ENCODE measurements at regions not wholly inside any gene's neighbourhood (a gene's known extent, or its start where the extent isn't known, plus 50 kb on each side); places are given as distances from the start of the nearest gene placed in this dataset.

DNA sequence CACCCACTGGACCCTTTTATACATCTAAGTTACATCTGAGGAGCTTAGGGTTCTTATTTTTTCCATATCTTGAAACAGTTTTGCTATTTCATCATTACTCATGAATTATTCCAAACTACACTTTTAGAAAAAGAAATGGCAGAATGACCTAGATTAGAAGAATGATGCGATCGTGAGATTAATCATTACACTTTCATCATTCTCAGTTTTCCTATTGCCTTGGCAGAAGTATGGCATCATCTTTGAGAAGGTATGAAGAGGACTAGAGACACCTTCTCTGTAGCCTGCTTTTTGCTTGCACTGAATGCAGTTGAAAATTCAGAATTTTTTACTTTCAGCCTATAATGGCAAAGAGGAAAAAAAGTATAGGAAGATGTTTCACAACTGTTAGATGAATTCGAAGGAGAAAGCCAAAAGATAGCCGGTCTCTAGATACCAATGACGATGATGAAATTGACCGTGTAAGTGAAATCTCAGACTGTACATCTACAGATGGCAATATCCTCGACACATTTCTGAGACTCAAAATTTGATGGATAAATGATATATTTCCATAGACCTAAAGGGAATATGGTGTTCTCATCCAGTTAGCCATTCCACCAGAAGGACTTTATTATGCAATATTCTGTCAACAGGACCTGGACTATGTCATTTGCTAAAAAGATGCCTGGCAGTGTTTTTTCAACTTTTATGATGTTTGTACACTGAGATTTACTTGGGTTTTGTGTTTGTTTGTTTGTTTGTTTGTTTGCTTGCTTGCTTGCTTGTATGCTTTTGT lies 191.8 kb downstream of the TOMM20 start:
- DNase-seq (ENCODE audit: low read depth in 3 of 3) = no peak

DNA sequence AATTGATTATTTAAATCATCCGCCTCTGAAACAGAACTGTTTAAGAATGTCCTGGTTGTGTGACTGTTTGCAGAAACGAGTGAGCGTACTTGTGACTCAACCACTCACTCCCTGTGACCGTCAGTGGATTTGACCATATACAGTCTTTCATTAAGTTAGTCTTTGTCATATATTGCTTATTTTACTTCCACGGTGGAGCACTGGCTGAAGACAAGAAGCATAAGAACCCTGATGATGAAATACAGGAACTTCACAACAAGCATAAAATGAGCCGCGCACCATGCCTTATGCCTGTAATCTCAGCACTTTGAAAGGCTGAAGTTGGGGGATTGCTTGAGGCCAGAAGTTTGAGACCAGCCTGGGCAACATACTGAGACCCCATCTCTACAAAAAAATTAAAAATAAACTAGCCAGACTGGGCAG lies 194.0 kb downstream of the TOMM20 start:
- DNase-seq (ENCODE audit: low read depth in 3 of 3) = no peak

- DNase-seq (ENCODE audit: low read depth in 3 of 3) = no peak
Measured at GRCh38 chr1:234933475-234933874, 195.2 kb downstream of the TOMM20 start.

DNA sequence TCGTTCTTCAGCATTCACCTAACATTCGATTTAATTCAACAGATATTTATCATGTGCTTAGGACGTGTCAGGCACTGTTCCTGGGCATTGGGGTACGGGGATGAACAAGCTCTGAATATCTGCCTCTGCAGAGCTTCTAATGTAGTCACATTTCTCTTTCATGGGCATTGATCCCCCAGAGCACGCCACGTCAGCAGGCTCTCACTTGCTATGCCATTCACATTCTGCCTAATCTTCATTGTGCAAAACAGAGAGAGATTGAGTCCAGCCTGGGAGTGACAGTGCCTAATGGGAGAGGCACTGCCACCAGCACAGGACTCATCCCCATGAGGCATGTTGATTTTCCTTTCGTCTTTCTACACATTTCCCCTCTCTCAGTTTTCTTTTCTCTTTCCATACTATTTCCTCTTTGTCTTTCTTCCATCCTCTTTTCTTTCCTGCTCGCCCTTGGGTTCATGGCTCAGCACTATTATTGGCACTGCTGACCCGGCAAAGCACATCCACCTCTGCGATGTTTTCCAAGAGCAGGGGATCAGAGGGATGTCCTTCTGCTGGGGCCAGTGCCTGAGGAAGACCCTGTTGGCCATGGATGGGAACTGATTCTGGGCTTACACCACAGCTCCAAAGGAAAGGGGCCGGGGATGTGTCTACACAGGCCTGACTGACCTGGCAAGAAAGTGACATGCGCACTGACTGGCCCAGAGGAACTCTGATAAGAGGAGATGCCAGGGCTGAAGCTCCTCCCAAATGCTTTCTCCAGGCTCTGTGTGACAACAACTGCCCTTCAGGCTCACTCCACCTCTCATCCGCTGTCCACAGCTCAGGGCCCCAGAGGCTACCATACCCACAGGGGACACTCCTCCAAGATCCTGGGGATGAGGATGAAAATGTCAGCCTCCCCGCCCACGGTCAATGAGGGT lies 195.9 kb downstream of the TOMM20 start:
- no peak for DNase-seq (ENCODE audit: low read depth in 3 of 3)

- no peak for DNase-seq (ENCODE audit: low read depth in 3 of 3)
Measured at GRCh38 chr1:234932106-234932505, 196.5 kb downstream of the TOMM20 start.

DNA sequence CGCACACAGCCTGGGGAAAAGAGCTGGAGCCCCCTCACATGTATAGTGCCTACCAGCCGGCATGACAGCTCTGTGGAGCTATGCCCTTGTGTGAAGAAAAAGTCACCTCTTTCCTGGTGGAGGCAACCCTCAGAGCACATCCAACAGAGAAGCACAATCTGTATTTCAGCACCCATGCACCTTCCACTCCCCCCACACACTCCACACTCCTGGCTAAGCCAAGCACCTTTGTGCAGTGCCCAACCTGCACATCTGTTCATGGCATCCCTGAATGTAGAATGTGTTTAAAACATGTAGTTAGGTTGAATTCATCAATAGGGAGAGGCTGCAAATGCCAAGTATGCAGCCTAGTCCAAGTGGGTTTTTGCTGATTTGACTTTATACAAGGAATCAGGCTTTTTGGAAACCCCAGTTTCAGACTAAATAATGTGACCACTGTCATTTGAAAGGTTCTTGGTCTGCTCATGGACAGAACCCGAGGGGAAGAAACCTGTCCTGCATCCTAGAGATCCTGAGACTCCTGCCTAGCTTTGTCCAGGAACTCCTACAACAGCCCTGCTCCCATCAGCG lies 197.1 kb downstream of the TOMM20 start:
- DNase-seq (ENCODE audit: low read depth in 3 of 3) = no peak

- DNase-seq (ENCODE audit: low read depth in 3 of 3) = no peak
Measured at GRCh38 chr1:234929369-234929768, 199.3 kb downstream of the TOMM20 start.

- no peak for DNase-seq (ENCODE audit: low read depth in 3 of 3)
Measured at GRCh38 chr1:234928642-234929041, 200.0 kb downstream of the TOMM20 start.

GRCh38 chr1:234927971-234928640 lies 200.5 kb downstream of the TOMM20 start:
- no peak for DNase-seq (ENCODE audit: low read depth in 3 of 3)

DNA sequence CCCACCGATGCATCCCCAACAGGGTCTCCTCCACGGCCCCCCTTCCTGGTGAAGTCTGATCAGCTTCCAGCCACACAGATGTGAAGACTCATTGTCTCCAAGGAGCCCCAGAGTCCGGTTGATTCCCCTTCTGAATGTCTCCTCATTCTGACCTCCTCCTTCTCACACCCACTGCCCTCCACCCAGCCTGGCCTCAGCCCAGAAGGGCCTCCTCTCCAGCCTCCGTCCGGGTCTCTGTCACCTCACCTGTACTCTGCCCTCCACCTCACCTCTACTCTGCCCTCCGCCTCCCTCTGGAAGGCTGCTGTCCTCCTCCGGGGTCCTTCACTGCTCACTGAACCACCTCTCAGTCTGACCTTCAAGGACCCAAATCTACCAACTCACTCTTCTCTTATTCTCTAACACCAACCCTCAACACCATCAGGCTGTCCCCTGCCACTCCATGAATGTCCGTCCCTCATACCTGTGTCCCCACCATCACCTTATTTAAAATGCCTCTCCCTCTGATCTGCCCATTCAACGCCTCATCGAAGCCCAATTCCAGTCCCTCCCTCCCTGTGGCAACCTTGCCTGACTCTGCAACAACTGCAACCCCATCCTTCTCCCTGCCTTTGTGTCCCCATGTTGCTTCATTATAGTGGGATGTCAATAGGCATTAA lies 201.2 kb downstream of the TOMM20 start:
- DNase-seq (ENCODE audit: low read depth in 3 of 3) = no peak

DNA sequence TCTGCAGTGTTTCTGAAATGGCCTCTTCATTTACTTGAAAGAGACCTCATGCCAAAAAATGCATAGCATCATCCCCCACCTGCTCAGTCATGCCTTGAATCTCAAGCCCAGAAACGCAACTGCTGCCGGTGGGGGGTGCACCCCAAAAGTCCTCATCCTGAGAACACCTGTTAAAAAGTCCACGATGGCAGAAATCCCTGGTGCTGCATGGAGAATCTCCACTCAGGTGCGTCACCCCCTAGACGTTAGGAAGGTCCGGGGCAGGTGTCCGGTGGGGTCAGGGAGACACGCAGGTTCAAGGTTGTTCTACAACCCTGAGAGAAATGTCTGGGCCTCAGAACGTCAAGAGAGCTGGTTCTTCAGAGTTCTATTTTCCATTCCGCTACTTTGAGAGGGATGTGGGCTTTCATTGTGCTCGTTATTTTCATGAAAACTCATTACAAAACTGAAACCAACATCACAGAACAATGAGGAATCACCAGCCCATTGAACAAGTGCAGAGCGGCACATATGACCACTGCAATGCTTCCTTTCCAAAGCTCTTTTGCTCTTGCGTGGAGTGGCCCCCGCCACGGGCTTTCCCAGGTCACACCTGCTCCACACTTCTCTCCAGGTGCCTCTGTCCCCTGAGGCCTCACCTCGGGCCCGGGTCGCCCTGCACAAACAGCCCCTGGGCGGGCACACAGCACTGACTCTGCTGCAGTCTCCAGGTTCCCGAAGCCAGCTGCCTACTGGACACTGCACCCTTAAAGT lies 201.9 kb downstream of the TOMM20 start:
- peak; percentile 22 to 46 (median 34) for DNase-seq (ENCODE audit: low read depth in 3 of 3)

DNA sequence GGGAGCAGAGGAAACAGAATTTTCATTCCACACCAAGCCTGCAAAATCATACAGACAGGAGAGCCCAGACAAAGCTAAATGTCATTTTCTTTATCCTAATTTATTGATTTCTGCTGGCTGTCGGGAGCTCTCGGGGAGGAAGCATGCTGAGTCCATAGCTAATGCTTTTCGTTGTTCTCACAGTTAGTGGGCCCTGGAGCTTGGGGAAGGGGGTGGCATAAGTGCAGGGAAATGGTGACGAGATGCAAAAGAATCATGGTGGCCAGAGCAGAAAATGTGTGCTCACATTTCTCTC lies 202.4 kb downstream of the TOMM20 start:
- no peak for DNase-seq (ENCODE audit: low read depth in 3 of 3)

GRCh38 chr1:234925440-234926263 lies 203.0 kb downstream of the TOMM20 start:
- no peak for DNase-seq (ENCODE audit: low read depth in 3 of 3)

DNA sequence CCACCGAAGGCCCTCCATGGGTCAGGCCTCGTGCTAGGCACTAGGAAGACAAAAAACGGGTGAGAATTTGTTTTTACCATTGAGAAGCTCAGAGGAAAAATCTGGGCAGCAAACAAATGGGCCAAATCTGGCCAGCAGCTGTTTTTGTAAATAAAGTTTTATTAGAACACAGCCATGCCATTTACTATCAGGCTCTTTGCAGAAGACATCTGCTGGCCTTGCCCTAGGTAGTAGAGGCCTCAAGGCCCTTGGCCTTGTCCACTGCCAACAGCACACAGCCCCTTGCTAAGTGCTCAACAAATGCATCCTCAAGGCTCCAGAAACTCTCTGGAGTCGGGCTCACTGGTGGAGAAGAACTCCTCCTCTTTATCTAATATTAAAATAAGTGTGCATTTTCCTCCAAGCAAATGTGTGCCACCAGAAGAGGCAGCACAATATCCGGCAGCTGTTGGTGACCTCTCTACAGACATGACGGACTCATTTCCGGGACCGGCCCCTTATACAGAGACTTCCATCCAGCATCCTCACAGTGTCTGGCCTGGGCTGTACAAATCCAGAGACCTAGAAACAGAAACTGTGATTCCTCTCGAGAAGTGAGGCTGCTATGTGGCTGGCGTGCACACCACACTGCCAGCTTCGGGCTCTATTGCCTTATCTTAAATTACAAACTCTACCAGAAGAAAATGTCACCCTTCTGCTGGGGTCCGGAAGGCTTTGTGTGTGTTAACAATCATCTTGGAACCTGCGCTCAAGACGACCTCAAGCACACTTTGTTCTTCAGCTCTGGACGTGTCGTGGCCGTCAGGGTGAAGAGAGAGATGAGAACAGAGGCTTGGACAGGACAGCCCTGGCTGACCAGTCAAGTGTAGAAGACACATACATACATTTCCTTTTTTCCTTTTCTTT lies 203.9 kb downstream of the TOMM20 start:
- DNase-seq (ENCODE audit: low read depth in 3 of 3) = no peak

DNA sequence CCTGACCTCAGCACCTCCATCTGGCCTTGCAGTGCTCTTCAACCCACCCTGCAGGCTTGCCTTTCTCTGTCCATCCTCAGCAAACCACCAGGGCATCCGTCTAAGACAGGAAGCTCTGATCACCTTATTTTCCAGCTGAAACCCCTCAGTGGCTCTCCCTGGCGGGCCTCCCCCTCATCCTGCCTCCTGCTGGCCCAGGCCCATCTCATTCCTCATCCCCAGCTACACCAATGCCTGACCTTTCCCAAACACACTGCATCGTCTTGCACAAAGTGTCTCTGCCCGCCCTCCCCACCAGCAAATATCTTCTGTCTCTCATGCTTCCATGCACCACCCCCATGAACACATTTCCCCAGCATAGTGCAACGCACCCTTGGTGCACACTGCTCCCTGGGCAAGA lies 205.0 kb downstream of the TOMM20 start:
- DNase-seq (ENCODE audit: low read depth in 3 of 3) = no peak

DNA sequence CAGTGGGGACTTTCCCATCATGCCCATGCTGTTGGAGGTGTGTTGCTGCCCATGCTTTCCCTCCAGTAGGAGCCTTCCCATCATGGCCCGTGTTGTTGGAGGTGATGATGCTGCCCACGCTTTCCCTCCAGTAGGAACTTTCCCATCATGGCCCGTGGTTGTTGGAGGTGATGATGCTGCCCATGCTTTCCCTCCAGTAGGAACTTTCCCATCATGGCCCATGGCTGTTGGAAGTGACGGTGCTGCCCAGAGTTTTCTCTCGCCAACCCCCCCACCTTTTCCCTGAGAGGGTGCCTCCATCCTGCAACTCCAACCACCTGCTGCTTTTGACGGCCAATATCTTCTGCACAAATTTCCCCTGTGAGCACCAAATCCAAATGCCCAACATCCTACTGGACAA lies 205.7 kb downstream of the TOMM20 start:
- DNase-seq (ENCODE audit: low read depth in 3 of 3) = no peak

DNA sequence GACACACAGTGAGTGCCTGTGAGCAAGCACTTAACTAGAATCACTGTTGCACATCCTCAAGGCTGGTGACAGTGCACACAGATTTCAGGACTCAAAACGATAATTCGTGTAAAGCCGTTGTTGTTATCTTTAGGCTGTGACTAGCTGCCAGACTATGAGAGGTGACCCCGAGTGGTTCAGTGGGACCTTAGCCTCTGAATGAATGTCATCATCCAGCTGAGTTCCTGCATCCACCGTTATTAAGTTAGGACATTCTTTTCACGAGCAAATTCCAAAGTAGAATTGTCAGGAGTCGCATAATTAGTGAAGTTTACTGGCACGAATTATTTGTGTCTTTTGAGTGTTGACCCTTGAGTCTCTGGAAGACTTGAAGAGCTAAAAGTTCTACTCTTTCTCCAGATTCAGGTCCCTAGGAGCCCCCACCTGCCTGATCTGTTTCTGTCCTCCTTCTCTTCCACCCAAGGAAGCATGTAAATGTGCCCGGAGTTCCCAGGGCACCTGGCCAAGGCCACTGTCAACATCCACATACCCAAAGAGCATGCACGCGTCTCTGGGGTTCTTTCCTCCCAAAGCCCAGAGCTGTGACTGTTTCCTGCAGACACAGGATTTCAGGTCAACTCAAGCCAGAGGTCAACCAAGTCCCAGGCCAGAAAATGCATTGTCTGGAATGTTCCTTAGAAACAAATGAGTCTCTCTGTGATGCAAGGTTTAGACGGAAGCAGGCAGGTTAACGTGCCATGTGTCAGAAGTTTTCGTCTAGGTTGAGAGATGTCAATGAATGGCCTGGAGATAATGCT lies 207.2 kb downstream of the TOMM20 start:
- DNase-seq (ENCODE audit: low read depth in 3 of 3) = no peak

GRCh38 chr1:234920843-234921140 lies 207.8 kb downstream of the TOMM20 start:
- DNase-seq (ENCODE audit: low read depth in 3 of 3) = no peak
